Activated CD4-positive, alpha-beta T cell treated with anti-CD3 and anti-CD28 coated beads, Interleukin-10, Interleukin-2, amounts not matched to agents 100 ng/mL and 50 ng/mL, durations not matched to agents 16 hours and 8 hours (primary cell): ENCODE measurements at regions not wholly inside any gene's neighbourhood (a gene's known extent, or its start where the extent isn't known, plus 50 kb on each side); places are given as distances from the start of the nearest gene placed in this dataset.
"Not testable (repeated sequence)": the region's sequence is repeated elsewhere in the genome, so short reads cannot be mapped to it uniquely, and the experiment has no call there.

Source experiments
- DNase-seq: peaks from one replicate; pipeline ENCODE4 v3.0.0-alpha.2; 2020

DNA sequence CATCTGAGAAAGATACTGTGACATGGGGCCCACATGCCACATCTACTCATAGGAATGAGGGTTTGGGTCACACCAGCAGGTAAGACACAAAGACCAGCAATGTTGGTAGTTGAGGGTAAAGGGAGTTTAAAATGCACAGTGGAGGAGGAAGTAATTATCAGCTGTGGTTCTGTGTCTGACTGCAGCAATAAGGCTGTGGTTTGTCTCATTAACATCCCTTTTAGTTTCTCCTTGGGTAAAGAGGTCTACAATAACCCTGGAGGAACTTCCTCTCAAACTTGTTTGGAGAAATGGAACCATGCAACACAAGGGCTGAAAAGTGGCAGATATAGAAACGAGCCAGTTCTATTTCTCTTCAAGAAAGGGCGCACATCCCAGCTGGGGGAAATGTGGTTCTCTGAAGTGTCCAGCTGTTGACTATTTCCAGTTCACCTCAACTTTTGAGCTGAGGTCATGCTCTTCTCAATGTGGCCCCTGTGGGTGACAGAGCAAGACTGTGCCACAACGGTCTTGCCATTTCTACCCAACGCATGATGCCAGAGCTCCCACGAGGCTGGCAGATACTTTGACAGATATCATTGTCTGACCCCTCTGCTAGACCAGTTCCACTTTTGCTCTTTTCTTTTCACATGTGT lies 234.3 kb downstream of the SQOR start:
- DNase-seq: no peak

DNA sequence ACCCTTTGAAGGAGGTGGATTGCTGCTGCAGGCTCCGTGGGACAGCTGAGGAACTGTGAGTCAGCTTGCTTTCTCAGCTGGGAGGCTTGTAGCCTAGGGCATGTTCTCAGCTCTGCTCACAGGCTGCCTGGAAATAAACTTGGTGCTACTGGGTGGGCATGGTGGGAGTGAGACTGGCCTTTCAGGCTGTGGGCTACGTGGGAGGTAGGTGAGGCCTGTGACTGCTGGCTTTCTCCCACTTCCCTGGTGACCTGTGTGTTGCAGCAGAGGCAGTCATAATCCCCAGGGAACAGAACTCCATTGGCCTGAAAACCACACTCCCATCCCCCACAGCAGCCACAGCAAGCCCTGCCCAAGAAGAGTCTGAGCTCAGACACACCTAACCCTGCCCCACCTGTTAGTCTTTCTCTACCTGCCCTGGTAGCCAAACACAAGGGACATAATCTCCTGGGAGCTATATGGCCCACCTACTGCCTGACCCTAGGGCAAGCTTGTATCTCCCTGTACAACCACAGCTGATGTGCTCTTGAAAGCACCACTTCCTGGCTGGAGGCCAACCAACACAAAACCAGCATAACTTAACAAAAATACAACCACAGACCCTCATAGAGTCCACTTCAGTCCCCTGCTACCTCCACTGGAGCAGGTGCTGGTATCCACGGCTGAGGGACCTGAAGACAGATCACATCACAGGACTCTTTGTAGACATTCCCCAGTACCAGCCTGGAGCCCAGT lies 236.5 kb downstream of the SQOR start:
- DNase-seq: no peak

DNA sequence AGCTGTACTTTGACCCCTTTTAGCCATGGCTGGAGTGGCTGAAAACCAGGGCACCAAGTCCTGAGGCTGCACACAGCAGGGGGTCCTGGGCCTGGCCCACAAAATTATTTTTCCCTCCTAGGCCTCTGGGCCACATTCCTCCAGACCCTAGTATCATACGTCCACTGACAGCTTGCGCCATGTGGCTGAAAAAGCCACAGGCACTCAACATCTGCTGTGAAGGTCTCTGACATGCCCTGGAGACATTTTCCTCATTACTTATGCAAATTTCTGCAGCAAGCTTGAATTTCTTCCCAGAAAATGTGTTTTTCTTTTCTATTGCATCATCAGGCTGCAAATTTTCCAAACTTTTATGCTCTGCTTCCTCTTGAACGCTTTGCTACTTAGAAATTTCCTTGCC lies 239.0 kb downstream of the SQOR start:
- no peak for DNase-seq

DNA sequence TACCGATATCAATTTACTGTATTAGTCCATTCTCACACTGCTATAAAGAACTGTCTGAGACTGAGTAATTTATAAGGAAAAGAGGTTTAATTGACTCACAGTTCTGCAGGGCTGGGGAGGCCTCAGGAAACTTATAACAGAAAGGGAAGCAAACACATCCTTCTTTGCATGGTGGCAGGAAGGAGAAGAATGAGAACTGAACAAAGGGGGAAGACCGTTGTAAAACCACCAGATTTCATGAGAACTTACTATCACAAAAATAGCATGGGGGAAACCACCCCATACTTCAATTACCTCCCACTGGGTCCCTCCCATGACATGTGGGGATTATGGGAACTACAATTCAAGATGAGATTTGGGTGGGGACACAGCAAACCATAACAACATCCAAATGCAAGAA lies 239.7 kb downstream of the SQOR start:
- DNase-seq: not testable (repeated sequence)

GRCh38 chr15:45884289-45884688 lies 249.5 kb downstream of the SQOR start:
- no peak for DNase-seq

- no peak for DNase-seq
These were observed 250.1 kb downstream of the SQOR start for GRCh38 chr15:45884755-45885445.

- DNase-seq: no peak
These were observed 251.0 kb downstream of the SQOR start for GRCh38 chr15:45885801-45886200.

DNA sequence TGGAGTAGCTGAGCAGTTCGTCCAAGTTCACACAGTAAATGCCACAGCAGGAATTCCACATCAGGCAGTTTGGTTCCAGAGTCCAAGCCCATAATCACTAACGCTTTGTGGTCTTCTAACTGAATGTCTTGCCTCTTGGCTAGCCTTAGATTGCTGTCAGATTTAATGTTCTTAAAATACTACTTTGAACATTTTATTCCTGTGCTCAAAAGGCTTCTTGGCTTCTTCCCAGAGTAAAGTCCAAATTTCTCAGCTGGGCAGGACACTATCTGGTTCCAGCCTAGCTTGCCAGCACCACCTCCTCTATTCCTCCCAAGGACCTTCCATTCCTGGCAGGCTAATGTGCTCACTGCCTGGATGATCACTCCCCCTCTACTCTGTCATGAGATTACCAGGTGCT lies 256.9 kb downstream of the SQOR start:
- no peak for DNase-seq

- no peak for DNase-seq
These were observed 257.4 kb downstream of the SQOR start for GRCh38 chr15:45892182-45892581.

DNA sequence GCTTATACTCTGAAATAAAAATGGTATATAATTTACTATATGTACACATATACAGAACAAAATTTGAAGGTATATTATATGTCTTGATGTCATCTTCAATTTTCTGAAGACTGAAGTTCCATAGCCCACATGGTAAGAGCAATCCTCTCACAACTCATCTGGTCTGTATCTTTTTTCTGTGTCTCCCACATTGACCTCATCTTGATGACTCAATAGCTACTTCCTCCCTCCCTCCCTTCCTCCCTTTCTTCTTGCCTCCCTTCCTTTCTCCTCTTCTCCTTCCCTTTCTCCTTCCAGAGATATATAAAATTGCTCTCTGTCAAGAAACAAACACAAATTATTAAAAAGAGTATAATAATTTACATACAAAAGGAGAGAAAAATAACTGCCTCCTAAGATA lies 268.5 kb downstream of the SQOR start:
- no peak for DNase-seq

DNA sequence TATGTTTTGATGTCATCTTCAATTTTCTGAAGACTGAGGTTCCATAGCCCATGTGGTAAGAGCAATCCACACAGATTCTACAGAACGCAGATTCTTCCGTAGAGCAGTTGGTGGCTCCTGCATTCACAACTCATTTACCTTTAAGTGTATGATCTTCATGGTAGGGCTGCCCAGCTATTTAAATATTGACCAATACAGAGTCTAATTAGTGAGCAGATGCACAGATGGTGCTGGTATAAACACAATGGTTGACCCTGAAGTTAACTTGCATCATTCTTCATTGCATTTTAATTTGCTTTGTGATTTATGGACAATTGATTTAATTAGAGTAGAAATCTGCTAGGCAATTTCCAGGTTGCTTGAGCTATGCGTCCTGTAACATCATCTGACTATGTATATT lies 269.2 kb downstream of the SQOR start:
- no peak for DNase-seq

DNA sequence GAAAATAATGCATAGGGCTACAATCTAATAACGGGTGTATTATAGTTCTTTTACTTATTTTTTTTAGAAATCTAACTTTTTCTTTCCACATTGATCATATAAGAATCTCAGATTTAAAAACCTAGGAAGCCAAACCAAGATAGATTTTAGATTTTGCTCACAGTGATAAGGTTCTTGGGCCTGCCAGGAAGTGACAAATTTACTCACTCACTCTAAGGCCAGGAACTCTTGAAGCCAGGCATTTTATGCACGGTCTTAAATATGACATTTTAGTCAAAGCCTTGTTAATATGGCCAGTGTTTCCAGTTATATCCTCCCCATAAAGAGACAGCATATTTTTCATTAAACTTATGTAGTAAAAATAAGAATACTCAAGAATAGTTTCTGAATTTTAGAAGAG lies 271.4 kb downstream of the SQOR start:
- DNase-seq: no peak

DNA sequence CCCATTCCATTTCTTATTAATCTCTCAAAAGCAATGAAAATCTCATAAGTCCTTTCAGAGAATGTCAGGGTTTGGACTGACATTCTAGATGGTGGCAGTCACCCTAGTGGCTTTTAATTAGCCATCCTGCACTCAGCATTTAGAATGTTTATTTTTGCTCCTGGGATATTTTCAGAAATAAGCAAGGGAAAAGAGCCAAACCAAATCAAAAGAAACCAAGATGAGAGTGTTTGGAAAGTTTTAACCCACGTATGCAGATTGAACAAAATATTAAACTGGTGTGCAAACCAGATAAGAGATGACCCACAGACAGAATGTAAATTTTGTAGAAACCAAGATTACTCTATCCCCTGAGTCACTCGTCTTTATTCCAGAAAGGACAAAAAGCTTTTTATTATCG lies 275.8 kb downstream of the SQOR start:
- no peak for DNase-seq

DNA sequence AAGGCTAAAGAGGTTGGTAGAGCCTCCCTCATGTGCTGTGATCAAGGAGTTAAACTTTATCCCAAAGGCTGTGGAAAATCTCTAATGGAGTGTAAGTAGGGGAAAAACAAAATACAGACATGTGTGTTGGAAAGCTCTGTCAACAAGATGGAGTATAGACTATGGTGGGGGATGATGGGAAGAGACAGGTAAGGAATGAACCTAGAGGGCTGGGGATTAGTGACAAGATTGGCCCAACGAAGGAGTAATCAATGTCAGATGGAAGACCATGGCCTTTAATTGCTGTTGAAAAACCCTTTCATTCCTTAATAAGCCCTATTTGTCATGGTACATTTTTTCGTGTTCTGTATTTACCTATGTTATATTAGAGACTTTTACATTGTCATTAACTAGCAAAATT lies 278.6 kb downstream of the SQOR start:
- no peak for DNase-seq

- no peak for DNase-seq
These were observed 279.6 kb downstream of the SQOR start for GRCh38 chr15:45914425-45914824.

GRCh38 chr15:45918839-45919238 lies 284.0 kb downstream of the SQOR start:
- DNase-seq: no peak

DNA sequence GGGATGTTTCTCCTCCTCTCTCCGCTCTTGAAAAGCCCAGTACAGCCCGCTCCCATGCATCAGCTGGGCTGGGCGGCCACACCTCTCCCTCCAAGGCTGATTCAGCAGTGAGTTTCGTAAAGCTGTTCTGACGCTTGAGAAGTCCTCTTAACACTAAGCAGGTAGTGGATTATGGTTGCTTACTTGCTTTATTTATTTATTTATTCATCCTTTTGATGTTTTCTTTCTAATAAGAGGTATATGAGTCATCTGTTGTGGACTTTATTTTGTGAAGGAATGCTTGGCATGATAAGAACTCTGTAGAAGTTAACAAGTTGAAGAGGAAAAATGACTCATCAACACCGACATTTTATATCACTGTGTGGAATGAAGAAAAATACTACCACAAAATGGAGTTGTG lies 285.0 kb downstream of the SQOR start:
- no peak for DNase-seq

- DNase-seq: no peak
These were observed 286.5 kb downstream of the SQOR start for GRCh38 chr15:45921376-45921775.

GRCh38 chr15:45921978-45922377 lies 287.1 kb downstream of the SQOR start:
- no peak for DNase-seq

DNA sequence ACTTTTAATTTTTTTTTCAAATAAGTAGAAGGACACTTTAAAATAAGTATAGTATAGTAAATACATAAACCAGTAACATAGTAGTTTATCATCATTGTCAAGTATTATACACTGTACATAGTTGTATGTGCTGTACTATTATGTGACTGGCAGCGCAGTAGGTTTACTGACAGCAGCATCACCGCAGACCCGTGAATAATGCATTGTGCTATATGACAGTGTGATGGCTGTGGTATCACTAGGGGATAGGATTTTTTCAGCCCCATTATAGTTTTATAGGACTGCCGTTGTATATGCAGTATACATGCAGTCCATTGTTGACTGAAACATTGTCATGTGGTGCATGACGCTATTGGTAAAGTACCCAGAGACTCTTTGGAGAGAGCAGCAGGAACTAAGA lies 306.5 kb downstream of the SQOR start:
- DNase-seq: no peak

- no peak for DNase-seq
These were observed 308.4 kb downstream of the SQOR start for GRCh38 chr15:45943240-45943639.

- DNase-seq: no peak
These were observed 311.3 kb downstream of the SQOR start for GRCh38 chr15:45946111-45946510.

GRCh38 chr15:45948181-45948621 lies 313.4 kb downstream of the SQOR start:
- no peak for DNase-seq

GRCh38 chr15:45958924-45959323 lies 324.1 kb downstream of the SQOR start:
- DNase-seq: no peak
